MM.1S (cell line): ENCODE measurements at regions not wholly inside any gene's neighbourhood (a gene's known extent, or its start where the extent isn't known, plus 50 kb on each side); places are given as distances from the start of the nearest gene placed in this dataset.

Experiments
- DNase-seq: peaks from one replicate; pipeline ENCODE4 v3.0.0-alpha.2; 2015
- H2AFZ ChIP-seq: fragments of 300-600 bp; sonication (generic); 2 replicates; pipeline ENCODE4 v1.6.0; 2016; ENCODE audit warnings: antibody characterized with exemption, low read length
- H3F3A ChIP-seq: fragments of 300-600 bp; sonication (generic); 2 replicates; pipeline ENCODE4 v1.6.1; 2016; ENCODE audit warnings: mild to moderate bottlenecking, antibody characterized with exemption, low read length, moderate library complexity, mixed read lengths; ENCODE audit not compliant: insufficient read depth
- H3K27ac ChIP-seq: fragments of 300-600 bp; sonication (generic); 2 replicates; pipeline ENCODE4 v1.5.1; 2016; ENCODE audit warnings: mild to moderate bottlenecking, low read length
- H3K27me3 ChIP-seq: fragments of 300-600 bp; sonication (generic); replicated peaks from 2 replicates; pipeline ENCODE4 v1.6.0; 2016; ENCODE audit warnings: low read length; ENCODE audit not compliant: insufficient read depth
- H3K36me3 ChIP-seq: fragments of 300-600 bp; sonication (generic); replicated peaks from 2 replicates; pipeline ENCODE4 v1.6.1; 2016; ENCODE audit warnings: mild to moderate bottlenecking, low read length, mixed read lengths; ENCODE audit not compliant: insufficient read depth
- H3K4me1 ChIP-seq: fragments of 300-600 bp; sonication (generic); 2 replicates; pipeline ENCODE4 v1.6.1; 2016; ENCODE audit warnings: low read length, mixed read lengths
- H3K4me2 ChIP-seq: fragments of 300-600 bp; sonication (generic); 2 replicates; pipeline ENCODE4 v1.6.0; 2016; ENCODE audit warnings: low read depth, low read length
- H3K4me3 ChIP-seq: fragments of 300-600 bp; sonication (generic); 2 replicates; pipeline ENCODE4 v1.5.1; 2016; ENCODE audit warnings: low read length, mixed read lengths
- H3K79me2 ChIP-seq: fragments of 300-600 bp; sonication (generic); 2 replicates; pipeline ENCODE4 v1.6.1; 2016; ENCODE audit warnings: mixed run types, low read length, mixed read lengths
- H3K9ac ChIP-seq: fragments of 300-600 bp; sonication (generic); 2 replicates; pipeline ENCODE4 v1.6.1; 2016; ENCODE audit warnings: low read length, mixed read lengths
- H3K9me2 ChIP-seq: fragments of 300-600 bp; sonication (generic); replicated peaks from 2 replicates; pipeline ENCODE4 v1.6.1; 2016; ENCODE audit warnings: mild to moderate bottlenecking, low read length, mixed read lengths; ENCODE audit not compliant: insufficient read depth
- H3K9me3 ChIP-seq: fragments of 300-600 bp; sonication (generic); replicated peaks from 2 replicates; pipeline ENCODE4 v1.6.1; 2016; ENCODE audit warnings: mild to moderate bottlenecking, low read length, mixed read lengths; ENCODE audit not compliant: insufficient read depth
- H4K20me1 ChIP-seq: fragments of 300-600 bp; sonication (generic); 2 replicates; pipeline ENCODE4 v1.6.1; 2016; ENCODE audit warnings: mild to moderate bottlenecking, low read length, moderate library complexity, mixed read lengths; ENCODE audit not compliant: insufficient read depth
- CTCF ChIP-seq: fragments of 300-600 bp; sonication (generic); IDR thresholded peaks from 2 replicates; pipeline ENCODE4 v1.5.1; 2016; ENCODE audit warnings: antibody characterized with exemption, low read length, mixed read lengths
- EZH2 ChIP-seq: fragments of 300-600 bp; sonication (generic); optimal IDR thresholded peaks from 2 replicates; pipeline ENCODE3; 2017; ENCODE audit warnings: low read depth, mild to moderate bottlenecking, antibody characterized with exemption, low read length, mixed read lengths
- EZH2phosphoT487 ChIP-seq: fragments of 300-600 bp; sonication (generic); IDR thresholded peaks from 2 replicates; pipeline ENCODE4 v1.6.1; 2018; ENCODE audit warnings: antibody characterized with exemption, low read length

- H3K79me2 ChIP-seq, result no peaks in the 10 kb centered on the region
- H3K4me2 ChIP-seq, result no peak overlapping the region
- H3K9me3 ChIP-seq, result no peaks in the 10 kb centered on the region
- H3F3A ChIP-seq, result no peaks in the 10 kb centered on the region
- no peak for DNase-seq
- no peak overlapping the region for H3K4me3 ChIP-seq
- no peak overlapping the region for H3K27ac ChIP-seq
- no peaks in the 10 kb centered on the region for H3K36me3 ChIP-seq
- no peaks in the 10 kb centered on the region for H3K4me1 ChIP-seq
- no peak overlapping the region for H3K9ac ChIP-seq
- H3K27me3 ChIP-seq, result no peaks in the 10 kb centered on the region
- TF ChIP-seq EZH2phosphoT487 (no peak), CTCF (no peak), EZH2 (no peak)
- H3K9me2 ChIP-seq, result no peaks in the 10 kb centered on the region
- no peaks in the 10 kb centered on the region for H4K20me1 ChIP-seq
- no peak overlapping the region for H2AFZ ChIP-seq
Observed at GRCh38 chr10:121300723-121301122, 297.5 kb downstream of the FGFR2 start.

- no peaks in the 10 kb centered on the region for H4K20me1 ChIP-seq
- no peaks in the 10 kb centered on the region for H3K79me2 ChIP-seq
- H3K4me1 ChIP-seq, result no peaks in the 10 kb centered on the region
- H3K4me3 ChIP-seq, result no peak overlapping the region
- no peaks in the 10 kb centered on the region for H3K36me3 ChIP-seq
- no peak overlapping the region for H2AFZ ChIP-seq
- H3K9me3 ChIP-seq, result no peaks in the 10 kb centered on the region
- H3F3A ChIP-seq, result no peaks in the 10 kb centered on the region
- H3K4me2 ChIP-seq, result no peak overlapping the region
- no peak for DNase-seq
- H3K9me2 ChIP-seq, result no peaks in the 10 kb centered on the region
- H3K27ac ChIP-seq, result no peak overlapping the region
- H3K9ac ChIP-seq, result no peak overlapping the region
- H3K27me3 ChIP-seq, result no peaks in the 10 kb centered on the region
- TF ChIP-seq EZH2 (no peak), EZH2phosphoT487 (no peak)
Observed at GRCh38 chr10:121302541-121303180, 295.6 kb downstream of the FGFR2 start.

GRCh38 chr10:121303287-121303890 lies 294.9 kb downstream of the FGFR2 start:
- Histone ChIP-seq H3K9me3 (no peaks in the 10 kb centered on the region), H3K9me2 (no peaks in the 10 kb centered on the region), H3K27ac (no peak overlapping the region), H3K27me3 (no peaks in the 10 kb centered on the region), H2AFZ (no peak overlapping the region), H3K4me3 (no peak overlapping the region), H3K4me2 (no peak overlapping the region), H3F3A (no peaks in the 10 kb centered on the region), H3K9ac (no peak overlapping the region), H4K20me1 (no peaks in the 10 kb centered on the region), H3K36me3 (no peaks in the 10 kb centered on the region), H3K79me2 (no peaks in the 10 kb centered on the region), H3K4me1 (no peaks in the 10 kb centered on the region)
- no peak for TF ChIP-seq EZH2
- TF ChIP-seq CTCF, result no peak
- no peak for TF ChIP-seq EZH2phosphoT487
- DNase-seq, result no peak

GRCh38 chr10:121305066-121305465 lies 293.2 kb downstream of the FGFR2 start:
- H3K27ac ChIP-seq, result no peak overlapping the region
- H3K4me2 ChIP-seq, result no peak overlapping the region
- no peak for TF ChIP-seq CTCF
- no peaks in the 10 kb centered on the region for H3K36me3 ChIP-seq
- no peaks in the 10 kb centered on the region for H3F3A ChIP-seq
- no peak overlapping the region for H3K4me3 ChIP-seq
- H3K27me3 ChIP-seq, result no peaks in the 10 kb centered on the region
- peaks cover 2% of the 10 kb centered on the region; the same call in 1 of the 2 replicates for H3K4me1 ChIP-seq
- DNase-seq, result no peak
- no peaks in the 10 kb centered on the region for H4K20me1 ChIP-seq
- no peaks in the 10 kb centered on the region for H3K9me3 ChIP-seq
- no peaks in the 10 kb centered on the region for H3K79me2 ChIP-seq
- H3K9me2 ChIP-seq, result no peaks in the 10 kb centered on the region
- no peak overlapping the region for H3K9ac ChIP-seq
- H2AFZ ChIP-seq, result no peak overlapping the region
